Activated T-helper 1 cell treated with anti-CD3 and anti-CD28 coated beads, Interleukin-12 subunit alpha, Interleukin-12 subunit beta, Interleukin-2, Interleukin-4 antibody, amounts not matched to agents 30 ng/mL and 10 ng/mL and 1 ng/mL, durations not matched to agents 14 hours and 24 hours and 36 hours (primary cell): ENCODE measurements at regions not wholly inside any gene's neighbourhood (a gene's known extent, or its start where the extent isn't known, plus 50 kb on each side); places are given as distances from the start of the nearest gene placed in this dataset.

Experiments used
- DNase-seq: peaks from one replicate; pipeline ENCODE4 v3.0.0; 2021; ENCODE audit warnings: low spot score
- H3K27ac Mint-ChIP-seq: one replicate; pipeline ENCODE4 v1.8.0; 2021; ENCODE audit warnings: mild to moderate bottlenecking, mixed read lengths
- H3K27me3 Mint-ChIP-seq: one replicate; pipeline ENCODE4 v1.8.0; 2022; ENCODE audit warnings: mild to moderate bottlenecking, moderate library complexity, mixed read lengths; ENCODE audit not compliant: insufficient read depth
- H3K36me3 Mint-ChIP-seq: one replicate; pipeline ENCODE4 v1.8.0; 2021; ENCODE audit warnings: low read depth, mixed read lengths
- H3K4me1 Mint-ChIP-seq: one replicate; pipeline ENCODE4 v1.8.0; 2021; ENCODE audit warnings: low read depth, mixed read lengths
- H3K4me3 Mint-ChIP-seq: one replicate; pipeline ENCODE4 v1.8.0; 2021; ENCODE audit warnings: mild to moderate bottlenecking, moderate library complexity, mixed read lengths
- H3K9me3 Mint-ChIP-seq: one replicate; pipeline ENCODE4 v1.8.0; 2021; ENCODE audit warnings: mixed read lengths
- intact Hi-C: fragments of 100-400 bp; cut with micrococcal nuclease; formaldehyde crosslinking; loops from one replicate; pipeline ENCODE4 v1.15.1; 2024

DNA sequence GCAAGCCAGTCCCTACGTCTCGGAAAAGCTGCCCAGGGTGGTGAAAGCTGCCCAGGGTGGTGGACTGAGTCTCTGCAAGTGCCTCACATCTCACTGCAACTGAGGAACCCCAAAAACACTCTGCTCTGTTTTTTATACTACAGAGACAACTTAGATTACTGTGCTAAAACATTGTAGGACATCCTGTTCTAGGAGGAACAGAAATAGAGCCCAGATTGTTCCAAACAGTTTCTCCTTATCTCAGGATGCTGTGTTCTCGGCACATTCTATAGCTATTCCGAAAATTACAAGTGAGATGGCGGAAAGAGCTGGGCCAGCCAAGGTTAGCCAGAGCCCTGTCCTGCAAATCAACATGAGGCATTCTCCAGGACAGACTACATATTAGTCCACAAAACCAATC is 138.7 kb downstream of the LRIG3 start:
- no peak for DNase-seq
- H3K4me1 Mint-ChIP-seq: no peaks in the 10 kb centered on the region

DNA sequence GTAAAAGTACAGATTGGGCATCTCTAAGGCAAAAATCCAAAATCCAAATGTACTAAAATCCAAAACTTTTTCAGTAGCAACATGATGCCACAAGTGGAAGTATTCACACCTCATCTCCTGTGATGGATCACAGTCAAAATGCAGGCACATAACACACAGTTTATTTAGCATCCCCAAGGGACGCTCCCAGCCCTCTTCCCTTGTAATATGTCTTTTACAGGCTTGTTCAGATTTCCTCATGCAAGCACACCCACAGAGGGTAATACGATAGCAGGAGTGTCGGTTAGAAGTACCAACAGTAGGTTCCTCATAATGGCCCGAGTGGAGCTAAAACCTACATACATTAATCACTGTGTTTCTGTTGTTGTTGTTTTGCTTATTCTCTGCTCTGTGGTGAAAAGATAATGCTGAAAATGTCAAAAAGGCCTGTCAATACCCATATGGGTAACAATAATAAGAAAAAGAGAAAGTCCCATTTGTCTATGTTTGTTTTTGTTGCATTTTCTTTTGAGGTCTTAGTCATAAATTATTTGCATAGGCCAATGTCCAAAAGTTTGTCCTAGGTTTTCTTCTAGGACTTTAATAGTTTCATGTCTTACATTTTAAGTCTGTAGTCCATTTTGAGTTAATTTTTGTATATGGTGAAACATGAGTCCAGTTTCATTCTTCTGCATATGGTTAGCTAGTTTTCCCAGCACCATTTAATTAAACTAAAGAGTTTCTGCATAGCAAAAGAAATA is 133.1 kb downstream of the LRIG3 start:
- H3K9me3 Mint-ChIP-seq: peaks cover 6% of the 10 kb centered on the region
- no peaks in the 10 kb centered on the region for H3K36me3 Mint-ChIP-seq
- H3K27ac Mint-ChIP-seq: no peak overlapping the region
- no peaks in the 10 kb centered on the region for H3K27me3 Mint-ChIP-seq
- no peaks in the 10 kb centered on the region for H3K4me1 Mint-ChIP-seq
- intact Hi-C loops: no loop called here
- H3K4me3 Mint-ChIP-seq: no peak overlapping the region
- DNase-seq: no peak

More for the DNA sequence above, 138.7 kb downstream of the LRIG3 start:
- no peaks in the 10 kb centered on the region for H3K36me3 Mint-ChIP-seq
- intact Hi-C loops: no loop called here
- H3K27ac Mint-ChIP-seq: no peak overlapping the region
- no peak overlapping the region for H3K4me3 Mint-ChIP-seq
- no peaks in the 10 kb centered on the region for H3K27me3 Mint-ChIP-seq
- H3K9me3 Mint-ChIP-seq: peaks cover 6% of the 10 kb centered on the region

DNA sequence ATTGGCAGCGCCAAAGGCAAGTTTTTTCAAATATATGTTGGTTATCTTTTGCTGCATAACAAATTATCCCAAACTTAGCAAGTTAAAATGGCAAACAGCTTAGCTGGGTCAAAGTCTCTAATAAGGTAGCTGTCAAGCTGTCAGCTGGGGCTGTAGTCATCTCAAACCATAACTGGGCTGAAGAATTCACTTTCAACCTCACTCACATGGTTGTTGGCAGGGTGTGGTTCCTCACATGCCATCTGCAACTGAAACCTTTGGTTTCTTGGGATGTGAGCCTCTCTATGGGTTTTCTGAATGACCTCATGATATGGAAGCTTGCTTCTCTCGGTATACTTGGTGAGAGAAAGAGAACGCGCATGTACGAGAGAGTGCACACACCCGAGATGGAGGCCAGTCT is 125.4 kb downstream of the LRIG3 start:
- no peak for DNase-seq
- H3K36me3 Mint-ChIP-seq: no peaks in the 10 kb centered on the region
- H3K4me3 Mint-ChIP-seq: no peak overlapping the region
- H3K27ac Mint-ChIP-seq: no peak overlapping the region
- no peaks in the 10 kb centered on the region for H3K4me1 Mint-ChIP-seq
- H3K27me3 Mint-ChIP-seq: no peaks in the 10 kb centered on the region
- intact Hi-C loops: no loop called here
- no peaks in the 10 kb centered on the region for H3K9me3 Mint-ChIP-seq

DNA sequence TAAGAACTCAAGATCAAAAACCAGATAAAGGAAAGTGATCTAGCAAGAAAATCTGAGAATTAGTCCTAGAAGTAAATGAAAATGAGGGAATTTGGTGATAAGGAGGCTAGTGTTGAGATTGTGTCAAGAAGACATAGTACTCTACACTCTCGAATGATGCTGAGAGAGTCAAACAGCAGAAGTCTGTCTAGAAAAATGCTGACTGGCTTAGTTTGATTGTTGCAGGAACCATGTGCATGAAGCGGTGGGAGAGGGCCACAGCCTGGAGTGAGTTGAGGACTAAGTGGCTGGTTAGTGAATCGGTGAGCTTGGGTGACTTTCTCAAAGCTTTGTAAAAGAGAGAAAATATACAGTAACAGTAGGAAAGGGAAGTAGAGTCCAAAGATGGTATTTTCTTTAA is 124.5 kb downstream of the LRIG3 start:
- Mint-ChIP-seq H3K9me3 (no peaks in the 10 kb centered on the region), H3K27ac (no peak overlapping the region), H3K36me3 (no peaks in the 10 kb centered on the region), H3K4me1 (no peaks in the 10 kb centered on the region), H3K27me3 (no peaks in the 10 kb centered on the region), H3K4me3 (no peak overlapping the region)
- intact Hi-C loops: no loop called here
- no peak for DNase-seq

DNA sequence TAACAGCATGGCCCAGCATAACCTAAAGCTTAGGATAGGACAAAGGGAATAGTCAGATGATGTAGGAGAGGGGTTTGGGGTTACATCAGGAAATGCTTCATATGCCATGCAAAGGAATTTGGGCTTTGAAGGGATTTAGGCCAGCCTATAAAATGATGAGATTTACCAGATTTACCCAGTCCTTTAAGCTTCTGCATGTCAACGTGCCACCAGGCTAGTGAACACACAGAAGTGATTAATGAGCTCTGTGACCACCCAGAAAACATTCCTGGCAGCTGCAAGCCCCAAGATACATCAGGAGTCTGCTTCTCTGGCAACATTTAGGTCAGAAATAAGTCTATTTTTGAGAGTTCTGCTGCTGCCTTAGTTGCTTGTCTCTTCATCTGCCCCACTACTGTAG is 118.3 kb downstream of the LRIG3 start:
- H3K4me3 Mint-ChIP-seq: no peak overlapping the region
- no peaks in the 10 kb centered on the region for H3K9me3 Mint-ChIP-seq
- H3K27ac Mint-ChIP-seq: no peak overlapping the region
- H3K4me1 Mint-ChIP-seq: no peaks in the 10 kb centered on the region
- H3K27me3 Mint-ChIP-seq: no peaks in the 10 kb centered on the region
- intact Hi-C loops: no loop called here
- H3K36me3 Mint-ChIP-seq: no peaks in the 10 kb centered on the region
- DNase-seq: no peak

DNA sequence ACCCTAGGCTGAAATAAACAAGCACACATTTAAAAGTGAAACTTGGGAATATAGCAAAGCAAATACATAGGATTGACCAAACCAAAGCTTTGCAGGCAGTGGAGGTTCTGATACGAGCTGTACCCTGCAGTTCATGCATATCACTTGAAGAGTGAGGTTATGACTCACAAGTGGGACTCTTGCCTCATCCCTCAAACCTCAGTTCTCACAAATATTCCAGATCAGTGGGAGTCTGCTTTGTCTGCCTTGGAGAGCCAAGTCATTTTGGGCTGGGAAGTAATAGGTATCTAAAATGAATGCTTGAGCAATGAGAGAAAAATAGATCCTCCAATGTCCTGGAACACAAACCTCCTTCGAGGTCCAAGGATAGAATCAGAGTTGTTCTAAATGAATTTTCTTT is 116.4 kb downstream of the LRIG3 start:
- intact Hi-C loops: no loop called here
- Mint-ChIP-seq H3K36me3 (no peaks in the 10 kb centered on the region), H3K27me3 (no peaks in the 10 kb centered on the region), H3K4me3 (no peak overlapping the region), H3K27ac (no peak overlapping the region), H3K4me1 (no peaks in the 10 kb centered on the region), H3K9me3 (no peaks in the 10 kb centered on the region)
- DNase-seq: no peak

DNA sequence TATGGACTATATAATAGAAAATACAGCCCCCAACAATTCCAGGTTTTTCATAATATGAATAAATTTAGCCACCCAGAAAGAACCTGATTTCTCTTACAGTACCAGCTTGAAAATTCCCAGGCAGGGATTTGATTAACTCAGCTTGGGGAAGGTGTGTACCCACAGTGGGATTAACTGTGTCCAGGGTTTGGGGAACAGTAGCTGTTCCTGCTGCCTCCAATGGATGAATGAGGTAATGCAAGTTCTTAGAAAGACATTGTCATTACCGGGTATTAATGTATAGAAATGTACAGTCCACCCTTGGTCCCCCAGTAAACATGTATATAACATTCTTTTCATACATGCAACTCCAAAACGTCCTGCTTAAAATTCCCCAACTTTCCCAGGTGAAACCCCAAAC is 115.6 kb downstream of the LRIG3 start:
- intact Hi-C loops: no loop called here
- H3K36me3 Mint-ChIP-seq: no peaks in the 10 kb centered on the region

DNA sequence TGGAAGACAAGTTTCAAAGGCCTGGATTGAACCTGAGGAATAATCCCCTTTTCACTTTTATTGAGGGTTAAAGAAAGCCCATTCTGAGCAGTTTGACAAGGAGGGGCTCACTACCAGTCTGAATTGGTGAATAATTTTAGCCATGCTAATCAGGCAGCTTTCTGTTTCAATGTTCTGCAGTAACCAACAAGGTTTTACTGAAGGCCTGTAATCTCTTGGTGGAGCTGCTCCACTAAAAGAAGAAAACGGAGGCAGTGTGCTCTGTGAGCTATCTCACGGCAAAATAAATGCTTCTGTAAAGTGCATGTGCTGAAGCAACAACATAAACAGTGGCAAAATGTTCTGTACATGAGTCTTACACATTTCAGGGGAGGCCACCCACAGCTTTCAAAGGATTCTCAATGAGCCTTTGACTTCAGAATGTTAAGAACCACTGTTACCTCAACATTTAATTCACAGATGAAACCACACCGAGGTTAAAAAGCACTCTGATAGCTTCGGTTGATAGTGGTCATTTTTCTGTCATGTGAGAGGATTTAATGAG is 111.2 kb downstream of the LRIG3 start:
- DNase-seq: no peak
- Mint-ChIP-seq H3K27ac (no peak overlapping the region), H3K27me3 (no peaks in the 10 kb centered on the region), H3K4me3 (no peak overlapping the region), H3K36me3 (no peaks in the 10 kb centered on the region), H3K9me3 (no peaks in the 10 kb centered on the region), H3K4me1 (no peaks in the 10 kb centered on the region)
- intact Hi-C loops: no loop called here

More for the DNA sequence above, 115.6 kb downstream of the LRIG3 start:
- Mint-ChIP-seq H3K9me3 (no peaks in the 10 kb centered on the region), H3K4me3 (no peak overlapping the region), H3K27me3 (no peaks in the 10 kb centered on the region), H3K4me1 (no peaks in the 10 kb centered on the region), H3K27ac (no peak overlapping the region)
- no peak for DNase-seq

DNA sequence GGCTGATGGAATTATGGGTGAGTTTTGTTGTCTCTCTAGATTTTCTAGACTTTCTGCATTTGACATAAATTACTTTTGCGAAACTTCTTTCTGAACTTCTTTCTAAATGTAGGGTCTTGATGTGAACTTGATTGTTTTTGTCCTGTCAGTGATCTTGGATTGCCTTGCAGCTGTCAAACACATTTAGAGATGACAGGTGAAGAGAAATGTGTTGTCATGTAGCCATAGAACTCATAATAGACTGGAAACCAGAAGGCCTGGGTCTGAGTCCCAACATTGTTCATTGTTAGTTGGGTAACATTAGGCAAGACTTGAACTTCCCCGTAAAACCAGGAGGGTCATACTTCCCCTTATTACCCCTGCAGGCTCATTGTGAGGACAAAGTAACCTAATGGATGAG is 109.0 kb downstream of the LRIG3 start:
- Mint-ChIP-seq H3K9me3 (no peaks in the 10 kb centered on the region), H3K27me3 (no peaks in the 10 kb centered on the region), H3K36me3 (no peaks in the 10 kb centered on the region), H3K4me1 (no peaks in the 10 kb centered on the region), H3K4me3 (no peak overlapping the region), H3K27ac (no peak overlapping the region)
- intact Hi-C loops: no loop called here
- DNase-seq: no peak

DNA sequence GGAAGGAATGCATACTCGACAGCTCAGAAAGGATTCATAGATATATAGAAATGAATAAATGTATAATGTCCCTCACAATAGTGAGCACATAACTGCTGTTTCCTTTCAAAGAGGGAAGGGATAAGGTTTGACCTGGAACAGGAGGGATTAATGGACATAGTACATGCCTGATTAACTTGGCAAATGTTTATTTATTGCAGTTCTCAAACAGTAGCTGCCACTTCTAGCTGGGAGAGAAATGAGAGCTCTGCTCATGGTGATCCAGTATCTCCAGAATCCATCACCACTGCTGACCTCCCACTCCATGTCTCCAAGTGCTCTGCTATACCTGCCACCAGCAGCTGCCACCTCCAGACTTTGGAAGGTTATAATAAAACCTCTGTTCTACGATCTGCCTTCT is 108.1 kb downstream of the LRIG3 start:
- no peaks in the 10 kb centered on the region for H3K36me3 Mint-ChIP-seq
- no peaks in the 10 kb centered on the region for H3K27me3 Mint-ChIP-seq
- intact Hi-C loops: no loop called here
- DNase-seq: no peak
- H3K4me1 Mint-ChIP-seq: no peaks in the 10 kb centered on the region
- no peak overlapping the region for H3K4me3 Mint-ChIP-seq
- no peaks in the 10 kb centered on the region for H3K9me3 Mint-ChIP-seq
- no peak overlapping the region for H3K27ac Mint-ChIP-seq

DNA sequence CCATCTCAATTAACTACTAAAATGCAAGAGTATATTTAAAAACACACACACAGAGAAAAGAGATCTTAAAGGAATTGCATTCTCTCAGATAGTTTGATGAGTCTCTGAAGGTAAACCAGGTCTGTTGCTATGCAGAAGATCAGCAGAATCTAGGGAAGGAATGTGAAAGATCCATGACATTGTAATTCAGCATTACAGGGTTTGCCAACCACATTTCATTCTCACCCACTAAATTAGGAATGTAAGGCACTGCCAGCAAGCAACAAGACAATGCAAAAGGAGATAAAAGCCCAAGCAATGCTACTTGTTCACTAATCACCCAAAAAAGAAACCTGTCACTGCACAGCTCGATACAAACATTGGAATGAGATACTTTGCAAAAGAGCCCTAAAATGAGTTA is 106.3 kb downstream of the LRIG3 start:
- Mint-ChIP-seq H3K27ac (no peak overlapping the region), H3K4me1 (no peaks in the 10 kb centered on the region), H3K27me3 (no peaks in the 10 kb centered on the region), H3K9me3 (no peaks in the 10 kb centered on the region), H3K4me3 (no peak overlapping the region), H3K36me3 (no peaks in the 10 kb centered on the region)
- no peak for DNase-seq
- intact Hi-C loops: no loop called here

DNA sequence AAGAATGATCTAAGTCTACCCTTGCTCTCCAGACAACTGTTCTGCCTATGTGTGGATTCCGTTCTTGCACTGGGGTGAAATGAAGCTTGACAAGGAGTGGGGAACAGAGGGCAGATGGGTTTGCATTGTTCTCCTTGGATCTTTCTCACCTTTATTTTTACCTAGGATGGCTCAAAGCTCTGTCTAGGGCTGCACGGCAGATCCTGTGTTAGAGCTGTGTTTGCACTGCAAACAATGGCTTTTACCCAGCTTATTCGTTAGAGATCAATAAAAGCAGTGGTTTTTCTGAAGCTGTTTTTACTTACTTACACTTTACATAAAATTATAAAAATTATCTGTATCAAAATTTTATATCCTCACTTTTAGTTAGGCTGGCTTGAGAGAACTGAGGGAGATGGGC is 105.1 kb downstream of the LRIG3 start:
- Mint-ChIP-seq H3K9me3 (no peaks in the 10 kb centered on the region), H3K27ac (no peak overlapping the region), H3K4me3 (no peak overlapping the region), H3K4me1 (no peaks in the 10 kb centered on the region), H3K27me3 (no peaks in the 10 kb centered on the region), H3K36me3 (no peaks in the 10 kb centered on the region)
- no peak for DNase-seq
- intact Hi-C loops: no loop called here

DNA sequence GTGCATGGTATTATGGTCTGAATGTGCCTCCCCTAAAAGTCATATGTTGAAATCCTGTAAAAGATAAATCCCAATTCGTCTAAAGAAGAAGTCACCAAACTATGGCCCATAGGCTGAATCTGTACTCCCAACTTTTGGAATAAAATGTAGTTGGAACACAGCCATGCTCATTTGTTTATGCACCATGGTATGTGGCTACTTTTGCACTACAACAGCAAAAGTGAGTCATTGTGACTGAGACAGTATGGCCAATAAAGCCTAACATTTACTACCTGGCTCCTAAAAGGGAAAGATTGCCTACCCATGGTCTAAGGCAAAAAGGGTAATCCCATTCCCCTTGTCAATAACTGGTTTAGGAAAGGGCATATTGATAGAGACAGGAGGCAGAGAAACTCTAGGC is 101.8 kb downstream of the LRIG3 start:
- no peak overlapping the region for H3K27ac Mint-ChIP-seq

DNA sequence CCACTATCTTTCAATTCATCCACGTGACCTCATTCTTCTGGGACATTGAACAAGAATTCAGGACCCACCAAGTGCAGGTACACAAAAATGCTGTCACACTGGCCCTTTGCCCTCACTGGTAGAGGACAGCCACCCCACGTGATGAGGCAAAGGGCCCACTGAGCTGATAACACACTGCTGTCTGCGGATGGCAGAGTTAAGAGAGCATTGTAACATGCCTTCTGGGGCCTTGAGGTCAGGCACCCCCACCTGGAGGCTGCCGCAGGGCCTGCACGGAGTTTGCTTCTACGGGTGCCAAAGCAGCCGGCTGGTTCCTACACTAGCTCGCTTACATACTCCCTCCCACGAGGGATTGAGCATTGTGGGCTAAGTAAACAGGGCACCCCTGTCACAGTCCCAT is 101.0 kb downstream of the LRIG3 start:
- no peak for DNase-seq
- Mint-ChIP-seq H3K4me1 (no peaks in the 10 kb centered on the region), H3K27me3 (no peaks in the 10 kb centered on the region), H3K9me3 (no peaks in the 10 kb centered on the region), H3K4me3 (no peak overlapping the region), H3K27ac (no peak overlapping the region), H3K36me3 (no peaks in the 10 kb centered on the region)
- intact Hi-C loops: no loop called here

More for the DNA sequence above, 101.8 kb downstream of the LRIG3 start:
- Mint-ChIP-seq H3K9me3 (no peaks in the 10 kb centered on the region), H3K36me3 (no peaks in the 10 kb centered on the region), H3K4me3 (no peak overlapping the region), H3K27me3 (no peaks in the 10 kb centered on the region), H3K4me1 (no peaks in the 10 kb centered on the region)
- DNase-seq: no peak
- intact Hi-C loops: no loop called here
